Astrocyte (in vitro differentiated cells and primary cell): ENCODE measurements at regions not wholly inside any gene's neighbourhood (a gene's known extent, or its start where the extent isn't known, plus 50 kb on each side); places are given as distances from the start of the nearest gene placed in this dataset.

Source experiments
- DNase-seq: peaks from one replicate; pipeline ENCODE4 v3.0.0-alpha.2; 2010; ENCODE audit warnings: low read depth
- FAIRE-seq: peaks from 2 replicates; lab custom pipeline; 2011; peaks lifted over from hg19 to GRCh38; lab: Jason Lieb, UNC
- H2AFZ ChIP-seq: 2 replicates; pipeline ENCODE4 v1.6.0; 2012; ENCODE audit warnings: low read depth, low read length, inconsistent platforms
- H3K27ac ChIP-seq: 2 replicates; pipeline ENCODE4 v1.5.1; 2011; ENCODE audit warnings: low read depth, low read length, inconsistent platforms
- H3K27me3 ChIP-seq: 2 replicates; pipeline ENCODE4 v1.6.0; 2011; ENCODE audit warnings: low read length, inconsistent platforms; ENCODE audit not compliant: insufficient read depth
- H3K36me3 ChIP-seq: 2 replicates; pipeline ENCODE4 v1.5.1; 2011; ENCODE audit warnings: low read length, inconsistent platforms; ENCODE audit not compliant: insufficient read depth
- H3K4me1 ChIP-seq: 2 replicates; pipeline ENCODE4 v1.5.1; 2011; ENCODE audit warnings: low read length, inconsistent platforms; ENCODE audit not compliant: insufficient read depth
- H3K4me2 ChIP-seq: 2 replicates; pipeline ENCODE4 v1.6.0; 2012; ENCODE audit warnings: low read length, inconsistent platforms
- H3K4me3 ChIP-seq: 2 replicates; pipeline ENCODE4 v1.5.1; 2011; ENCODE audit warnings: low read depth, mild to moderate bottlenecking, low read length, inconsistent platforms; ENCODE audit not compliant: insufficient read depth
- H3K79me2 ChIP-seq: 2 replicates; pipeline ENCODE4 v1.6.0; 2012; ENCODE audit warnings: mild to moderate bottlenecking, low read length, inconsistent platforms; ENCODE audit not compliant: insufficient read depth
- H3K9ac ChIP-seq: 2 replicates; pipeline ENCODE4 v1.6.0; 2012; ENCODE audit warnings: mild to moderate bottlenecking, low read length, inconsistent platforms
- H3K9me3 ChIP-seq: 2 replicates; pipeline ENCODE4 v1.5.1; 2012; ENCODE audit warnings: low read depth, mild to moderate bottlenecking, low read length, inconsistent platforms; ENCODE audit not compliant: insufficient read depth
- H4K20me1 ChIP-seq: 2 replicates; pipeline ENCODE4 v1.6.0; 2012; ENCODE audit warnings: low read length, inconsistent platforms; ENCODE audit not compliant: insufficient read depth
- H3K27ac Mint-ChIP-seq: one replicate; pipeline ENCODE4 v1.8.0; 2021; ENCODE audit warnings: mild to moderate bottlenecking, mixed read lengths; ENCODE audit not compliant: unreplicated experiment
- H3K27me3 Mint-ChIP-seq: one replicate; pipeline ENCODE4 v1.8.0; 2021; ENCODE audit warnings: low read depth, mixed read lengths; ENCODE audit not compliant: unreplicated experiment
- H3K36me3 Mint-ChIP-seq: one replicate; pipeline ENCODE4 v1.8.0; 2021; ENCODE audit warnings: low read depth, mixed read lengths; ENCODE audit not compliant: unreplicated experiment
- H3K4me1 Mint-ChIP-seq: one replicate; pipeline ENCODE4 v1.8.0; 2021; ENCODE audit warnings: low read depth, mixed read lengths; ENCODE audit not compliant: unreplicated experiment
- H3K4me3 Mint-ChIP-seq: one replicate; pipeline ENCODE4 v1.8.0; 2021; ENCODE audit warnings: mild to moderate bottlenecking, moderate library complexity, mixed read lengths; ENCODE audit not compliant: unreplicated experiment
- H3K9me3 Mint-ChIP-seq: one replicate; pipeline ENCODE4 v1.8.0; 2021; ENCODE audit warnings: mild to moderate bottlenecking, mixed read lengths; ENCODE audit not compliant: unreplicated experiment
- EZH2 ChIP-seq: IDR thresholded peaks from 2 replicates; pipeline ENCODE4 v1.6.1; 2012; ENCODE audit warnings: mild to moderate bottlenecking, low read length, inconsistent platforms; ENCODE audit not compliant: insufficient read depth
- TF ChIP-seq, protein P1 (sequence below): IDR thresholded peaks from 2 replicates; pipeline ENCODE4 v1.5.1; 2011; ENCODE audit warnings: low read depth, mild to moderate bottlenecking, inconsistent platforms, low read length, moderate library complexity; ENCODE audit not compliant: insufficient read depth

DNA sequence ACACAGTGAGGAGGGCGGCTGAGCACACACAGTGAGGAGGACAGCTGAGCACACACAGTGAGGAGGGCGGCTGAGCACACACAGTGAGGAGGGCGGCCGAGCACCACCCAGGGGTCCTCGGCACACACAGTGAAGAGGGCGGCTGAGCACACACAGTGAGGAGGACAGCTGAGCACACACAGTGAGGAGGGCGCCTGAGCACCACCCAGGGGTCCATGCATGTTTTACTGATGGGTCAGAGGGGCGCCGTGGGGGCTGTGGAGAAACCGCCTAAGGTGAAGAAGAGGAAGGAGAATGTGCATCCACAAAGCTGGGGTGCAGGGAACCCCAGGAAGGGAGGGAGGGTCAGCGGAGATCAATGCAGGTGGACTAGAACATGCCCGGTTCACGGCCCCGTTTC, 461.8 kb downstream of the BRD1 start:
- Mint-ChIP-seq H3K4me1 (no peaks in the 10 kb centered on the region), H3K36me3 (no peaks in the 10 kb centered on the region), H3K27ac (no peak overlapping the region), H3K4me3 (no peak overlapping the region), H3K27me3 (peaks cover 11% of the 10 kb centered on the region), H3K9me3 (peaks cover 1% of the 10 kb centered on the region)
- Histone ChIP-seq H3K9ac (no peak overlapping the region), H3K79me2 (no peaks in the 10 kb centered on the region), H2AFZ (no peak overlapping the region), H3K9me3 (peaks cover 8% of the 10 kb centered on the region), H3K27ac (no peak overlapping the region), H3K4me2 (no peak overlapping the region), H3K27me3 (no peaks in the 10 kb centered on the region), H3K4me3 (no peak overlapping the region), H4K20me1 (no peaks in the 10 kb centered on the region), H3K36me3 (no peaks in the 10 kb centered on the region), H3K4me1 (no peaks in the 10 kb centered on the region)
- TF ChIP-seq, protein P1, sequence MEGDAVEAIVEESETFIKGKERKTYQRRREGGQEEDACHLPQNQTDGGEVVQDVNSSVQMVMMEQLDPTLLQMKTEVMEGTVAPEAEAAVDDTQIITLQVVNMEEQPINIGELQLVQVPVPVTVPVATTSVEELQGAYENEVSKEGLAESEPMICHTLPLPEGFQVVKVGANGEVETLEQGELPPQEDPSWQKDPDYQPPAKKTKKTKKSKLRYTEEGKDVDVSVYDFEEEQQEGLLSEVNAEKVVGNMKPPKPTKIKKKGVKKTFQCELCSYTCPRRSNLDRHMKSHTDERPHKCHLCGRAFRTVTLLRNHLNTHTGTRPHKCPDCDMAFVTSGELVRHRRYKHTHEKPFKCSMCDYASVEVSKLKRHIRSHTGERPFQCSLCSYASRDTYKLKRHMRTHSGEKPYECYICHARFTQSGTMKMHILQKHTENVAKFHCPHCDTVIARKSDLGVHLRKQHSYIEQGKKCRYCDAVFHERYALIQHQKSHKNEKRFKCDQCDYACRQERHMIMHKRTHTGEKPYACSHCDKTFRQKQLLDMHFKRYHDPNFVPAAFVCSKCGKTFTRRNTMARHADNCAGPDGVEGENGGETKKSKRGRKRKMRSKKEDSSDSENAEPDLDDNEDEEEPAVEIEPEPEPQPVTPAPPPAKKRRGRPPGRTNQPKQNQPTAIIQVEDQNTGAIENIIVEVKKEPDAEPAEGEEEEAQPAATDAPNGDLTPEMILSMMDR: no peak
- TF ChIP-seq EZH2: no peak
- DNase-seq: no peak
- FAIRE-seq: no peak

DNA sequence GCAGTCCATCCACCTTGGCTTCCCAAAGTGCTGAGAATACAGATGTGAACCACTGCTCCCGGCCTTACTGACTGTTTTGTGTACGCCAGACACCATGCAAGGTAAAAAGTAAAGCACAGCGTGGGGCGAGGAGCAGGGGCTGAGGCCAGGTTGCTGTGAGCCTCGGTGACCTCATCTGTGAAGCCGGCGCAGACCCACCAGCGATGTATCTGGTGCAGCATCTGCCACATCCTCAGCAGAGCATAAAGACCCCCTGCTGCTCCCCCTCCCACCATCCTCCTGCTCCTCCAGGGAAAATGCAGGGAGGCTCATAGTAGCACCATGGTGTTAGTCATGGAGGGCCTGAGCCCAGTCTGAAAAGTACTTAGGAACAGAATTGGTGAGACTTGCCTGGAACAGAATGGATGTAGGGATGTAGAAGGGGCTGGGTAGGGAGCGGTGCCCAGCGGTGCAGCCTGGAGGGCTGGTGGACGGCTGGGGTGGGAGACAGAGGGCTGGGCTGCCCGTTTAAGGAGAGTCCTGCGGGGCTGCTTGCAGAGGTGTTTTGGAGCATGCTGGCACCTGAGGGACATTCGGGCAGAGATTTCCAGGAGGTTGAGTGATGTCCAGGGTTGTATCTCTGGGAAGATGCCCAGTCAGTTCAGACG, 462.4 kb downstream of the BRD1 start:
- no peaks in the 10 kb centered on the region for H3K4me1 ChIP-seq
- no peak overlapping the region for H3K4me2 ChIP-seq
- no peaks in the 10 kb centered on the region for H3K36me3 ChIP-seq
- Mint-ChIP-seq H3K27me3 (peaks cover 11% of the 10 kb centered on the region), H3K27ac (no peak overlapping the region), H3K36me3 (no peaks in the 10 kb centered on the region), H3K4me1 (peaks cover 4% of the 10 kb centered on the region), H3K4me3 (no peak overlapping the region), H3K9me3 (peaks cover 1% of the 10 kb centered on the region)
- H4K20me1 ChIP-seq: no peaks in the 10 kb centered on the region
- H3K9ac ChIP-seq: no peak overlapping the region
- H3K9me3 ChIP-seq: peaks cover 8% of the 10 kb centered on the region
- TF ChIP-seq EZH2: no peak
- TF ChIP-seq, protein P1: no peak
- H3K27me3 ChIP-seq: no peaks in the 10 kb centered on the region
- no peaks in the 10 kb centered on the region for H3K79me2 ChIP-seq
- DNase-seq (no peak), FAIRE-seq (no peak)
- H3K4me3 ChIP-seq: no peak overlapping the region
- H3K27ac ChIP-seq: no peak overlapping the region
- no peak overlapping the region for H2AFZ ChIP-seq

DNA sequence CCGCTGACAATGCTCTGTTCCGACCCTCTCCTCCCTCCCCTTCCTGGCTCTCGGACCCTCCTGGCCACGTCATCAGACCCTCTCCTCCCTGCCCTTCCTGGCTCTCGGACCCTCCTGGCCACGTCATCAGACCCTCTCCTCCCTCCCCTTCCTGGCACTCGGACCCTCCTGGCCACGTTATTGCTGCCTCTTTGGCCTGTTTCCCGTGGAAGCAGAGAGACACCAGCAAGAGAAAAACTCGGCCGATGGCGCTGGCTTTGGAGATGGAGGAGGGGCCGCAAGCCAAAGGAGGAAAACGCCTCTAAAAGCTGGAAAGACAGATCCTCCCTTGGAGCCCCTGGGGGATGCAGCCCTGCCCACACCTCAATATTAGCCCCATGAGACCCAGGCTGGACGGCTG, 463.3 kb downstream of the BRD1 start:
- FAIRE-seq: no peak
- Mint-ChIP-seq H3K27ac (no peak overlapping the region), H3K9me3 (peaks cover 1% of the 10 kb centered on the region), H3K27me3 (peaks cover 11% of the 10 kb centered on the region), H3K4me3 (no peak overlapping the region), H3K36me3 (no peaks in the 10 kb centered on the region), H3K4me1 (peaks cover 4% of the 10 kb centered on the region)
- H3K4me1 ChIP-seq: no peaks in the 10 kb centered on the region
- no peak for DNase-seq
- no peak overlapping the region for H2AFZ ChIP-seq
- no peak overlapping the region for H3K9ac ChIP-seq
- no peaks in the 10 kb centered on the region for H3K27me3 ChIP-seq
- no peaks in the 10 kb centered on the region for H3K36me3 ChIP-seq
- H3K9me3 ChIP-seq: peaks cover 8% of the 10 kb centered on the region
- no peak overlapping the region for H3K4me2 ChIP-seq
- H3K4me3 ChIP-seq: no peak overlapping the region
- TF ChIP-seq EZH2: no peak
- TF ChIP-seq, protein P1: no peak
- H3K79me2 ChIP-seq: no peaks in the 10 kb centered on the region
- H4K20me1 ChIP-seq: no peaks in the 10 kb centered on the region
- no peak overlapping the region for H3K27ac ChIP-seq
